UCSD-AML1 (cell line): ENCODE measurements at regions not wholly inside any gene's neighbourhood (a gene's known extent, or its start where the extent isn't known, plus 50 kb on each side); places are given as distances from the start of the nearest gene placed in this dataset.
"Not testable (repeated sequence)": the region's sequence is repeated elsewhere in the genome, so short reads cannot be mapped to it uniquely, and the experiment has no call there.

Experiments used
- DNase-seq: peaks from one replicate; lab custom pipeline; 2025; ENCODE audit not compliant: unreplicated experiment; lab: John Stamatoyannopoulos, UW

DNA sequence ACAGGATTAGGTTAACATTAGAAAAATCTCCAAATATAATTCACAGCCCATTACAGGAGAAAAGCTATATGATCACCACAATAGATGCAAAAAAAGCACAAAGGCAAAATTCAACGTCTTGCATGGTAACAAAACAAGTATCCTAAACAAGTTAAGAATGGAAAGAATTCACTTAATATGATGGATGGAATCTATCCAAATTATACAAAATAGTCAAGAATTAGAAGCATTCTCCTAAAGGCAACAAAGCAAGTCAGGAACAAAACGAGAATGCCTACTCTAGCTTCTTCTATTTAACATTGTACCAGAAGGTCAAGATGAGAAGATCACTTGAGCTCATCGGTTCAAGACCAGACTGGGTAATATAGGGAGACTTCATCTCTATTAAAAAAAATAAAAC is 442.8 kb downstream of the SETD4 start:
- no peak for DNase-seq

DNA sequence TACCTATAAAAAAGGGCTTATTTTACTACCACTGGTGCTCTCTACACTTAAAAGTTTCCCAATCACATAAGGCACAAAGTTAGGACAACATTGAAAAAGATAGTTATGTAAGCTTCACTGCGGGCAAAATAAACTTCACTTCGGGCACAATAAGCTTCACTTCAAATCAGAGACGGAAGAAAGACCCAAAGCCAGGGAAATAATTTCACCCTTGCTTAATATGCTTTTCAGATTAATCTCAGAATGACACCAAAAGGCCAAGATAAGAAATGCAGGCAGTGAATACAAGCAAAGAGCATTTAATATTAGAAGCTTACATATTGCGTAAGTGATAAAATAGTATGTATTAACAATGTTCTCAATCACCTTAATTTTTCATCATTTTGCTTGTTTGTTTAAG is 444.2 kb downstream of the SETD4 start:
- DNase-seq = no peak

- no peak for DNase-seq
Measured at GRCh38 chr21:35615325-35615724, 445.0 kb downstream of the SETD4 start.

- no peak for DNase-seq
Measured at GRCh38 chr21:35614396-35614921, 445.9 kb downstream of the SETD4 start.

GRCh38 chr21:35611708-35612132 is 448.6 kb downstream of the SETD4 start:
- DNase-seq = no peak

- DNase-seq = no peak
Measured at GRCh38 chr21:35609263-35609662, 451.1 kb downstream of the SETD4 start.

GRCh38 chr21:35607406-35607805 is 452.9 kb downstream of the SETD4 start:
- no peak for DNase-seq

- no peak for DNase-seq
Measured at GRCh38 chr21:35606578-35606977, 453.7 kb downstream of the SETD4 start.

GRCh38 chr21:35606146-35606545 is 454.2 kb downstream of the SETD4 start:
- no peak for DNase-seq

GRCh38 chr21:35603494-35603893 is 456.8 kb downstream of the SETD4 start:
- no peak for DNase-seq

DNA sequence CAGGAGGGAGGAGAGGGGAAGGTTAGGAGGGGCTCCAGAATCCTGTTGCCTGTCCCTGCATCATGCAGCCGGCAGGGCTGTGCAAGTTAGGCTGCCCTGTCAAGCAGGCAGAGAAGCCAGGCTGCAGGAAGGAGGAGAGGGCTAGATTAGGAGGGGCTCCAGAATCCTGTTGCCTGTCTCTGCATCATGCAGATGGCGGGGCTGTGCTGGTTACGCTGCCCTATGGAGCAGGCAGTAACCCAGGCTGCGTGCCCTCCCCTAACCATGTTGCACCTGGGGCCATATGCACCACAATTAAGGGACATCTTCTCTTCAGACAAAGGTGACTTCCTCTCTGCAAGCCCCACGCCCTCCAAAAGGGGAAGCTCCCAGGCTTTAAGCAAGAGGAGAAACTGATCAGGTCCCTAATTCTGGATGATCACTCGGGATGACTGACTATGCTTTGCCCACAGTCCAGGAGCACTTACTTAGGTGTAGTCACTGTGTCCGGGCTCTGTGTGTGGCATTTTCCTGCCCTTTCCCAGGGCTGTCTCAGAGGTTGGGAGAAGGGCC is 457.4 kb downstream of the SETD4 start:
- no peak for DNase-seq

DNA sequence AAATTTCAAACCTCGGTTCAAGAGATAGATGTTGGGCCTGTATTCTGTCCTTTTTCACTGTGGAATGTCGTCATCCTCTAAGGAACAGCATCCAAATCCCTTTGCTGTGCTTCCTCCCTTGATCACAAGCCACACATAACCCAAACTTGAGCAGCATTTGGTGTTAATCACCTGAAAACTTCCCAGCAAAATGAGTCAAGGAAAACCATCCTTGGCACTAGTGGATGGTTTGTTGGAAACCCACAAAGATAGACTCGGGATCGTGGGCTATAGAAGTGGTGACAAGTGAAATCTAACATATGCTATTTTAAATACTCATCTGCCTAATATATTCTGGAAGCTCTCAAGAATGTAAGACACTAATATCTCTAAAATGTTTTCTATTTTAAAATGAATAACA is 459.1 kb downstream of the SETD4 start:
- no peak for DNase-seq

GRCh38 chr21:35599164-35599563 is 461.2 kb downstream of the SETD4 start:
- no peak for DNase-seq

- no peak for DNase-seq
Measured at GRCh38 chr21:35597750-35598339, 462.5 kb downstream of the SETD4 start.

DNA sequence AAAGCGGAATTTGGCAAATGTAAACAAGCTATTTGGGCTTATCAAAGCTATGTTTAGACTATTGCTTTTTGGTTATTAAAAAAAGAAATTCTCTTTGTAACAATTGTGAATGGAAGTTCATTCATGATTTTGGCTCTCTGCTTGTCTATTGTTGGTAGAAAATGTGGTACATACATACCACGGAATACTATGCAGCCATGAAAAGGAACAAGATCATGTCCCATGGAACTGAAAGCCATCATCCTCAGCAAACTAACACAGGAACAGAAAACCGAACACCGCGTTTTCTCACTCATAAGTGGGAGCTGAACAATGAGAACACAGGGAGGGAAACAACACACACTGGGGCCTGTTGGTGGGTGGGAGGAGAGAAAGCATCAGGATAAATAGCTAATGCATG is 465.4 kb downstream of the SETD4 start:
- DNase-seq = no peak

DNA sequence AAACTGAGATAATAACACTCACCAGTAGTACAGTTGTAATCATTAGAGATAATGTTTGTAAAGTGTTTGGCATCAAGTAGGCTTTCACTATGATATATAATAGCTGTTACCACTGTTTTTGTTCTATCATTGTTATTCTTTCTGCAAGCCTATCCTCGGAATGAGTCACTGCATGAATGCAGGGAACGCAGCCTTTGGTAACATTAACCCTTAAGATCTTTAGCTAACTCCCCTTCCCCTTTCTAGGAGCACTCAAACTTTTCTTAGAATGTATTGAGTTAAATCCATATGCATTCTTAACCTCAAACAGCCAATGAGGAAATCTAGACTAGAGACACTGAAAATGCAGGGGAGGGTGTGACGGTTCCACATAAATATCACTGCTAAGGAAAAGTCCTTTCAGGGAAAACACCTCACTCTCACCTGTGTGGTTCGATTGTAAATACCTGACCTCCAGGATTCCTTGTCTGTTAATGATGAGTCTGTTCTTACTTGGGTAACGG is 467.3 kb downstream of the SETD4 start:
- no peak for DNase-seq

- DNase-seq = not testable (repeated sequence)
Measured at GRCh38 chr21:35590284-35590683, 470.0 kb downstream of the SETD4 start.

- no peak for DNase-seq
Measured at GRCh38 chr21:35587841-35588380, 472.4 kb downstream of the SETD4 start.

GRCh38 chr21:35586305-35586704 is 474.0 kb downstream of the SETD4 start:
- no peak for DNase-seq

DNA sequence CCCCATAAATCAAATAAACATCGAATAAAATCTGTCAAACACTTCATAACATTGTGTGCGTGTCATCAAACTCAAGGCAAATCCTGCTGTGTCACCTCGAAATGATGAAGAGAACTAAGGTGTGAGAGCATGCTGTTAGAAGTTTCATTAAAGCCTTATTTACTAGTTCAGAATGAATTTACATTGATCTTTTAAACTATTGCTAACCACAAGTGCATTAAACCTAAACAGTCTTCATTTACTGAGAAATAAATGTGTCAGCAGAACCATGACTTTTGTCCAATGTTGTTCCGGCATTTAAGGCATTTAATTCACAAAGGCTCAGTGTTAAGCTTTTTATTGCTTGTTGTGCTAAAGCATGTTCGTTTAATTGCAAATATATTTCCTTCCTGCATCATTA is 474.4 kb downstream of the SETD4 start:
- DNase-seq = no peak

GRCh38 chr21:35585155-35585554 is 475.2 kb downstream of the SETD4 start:
- no peak for DNase-seq

- no peak for DNase-seq
Measured at GRCh38 chr21:35583566-35584216, 476.6 kb downstream of the SETD4 start.
